ENCODE measurements at regions not wholly inside any gene's neighbourhood (a gene's known extent, or its start where the extent isn't known, plus 50 kb on each side); places are given as distances from the start of the nearest gene placed in this dataset.

DNA sequence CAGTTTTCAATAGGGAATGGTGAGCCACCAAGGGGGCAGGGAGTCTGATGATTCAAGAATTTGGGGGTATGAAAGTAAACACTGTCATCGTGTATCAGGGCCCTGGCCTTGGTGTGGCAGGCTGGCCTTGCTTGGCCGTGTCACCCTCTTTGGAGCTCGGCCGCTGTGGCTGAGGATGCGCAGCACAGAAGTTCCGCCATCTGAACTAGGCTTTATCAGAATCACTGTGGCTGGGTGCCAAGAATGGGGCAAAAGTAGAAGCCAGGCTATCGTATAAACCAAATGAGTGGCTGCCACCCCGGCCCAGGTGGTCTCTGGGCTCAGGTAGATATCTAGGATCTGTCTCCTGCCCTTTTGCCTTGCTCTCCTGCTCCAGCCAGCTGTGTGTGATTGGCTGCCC is 137.4 kb downstream of the PAPOLA start:
- TF ChIP-seq, protein P1, sequence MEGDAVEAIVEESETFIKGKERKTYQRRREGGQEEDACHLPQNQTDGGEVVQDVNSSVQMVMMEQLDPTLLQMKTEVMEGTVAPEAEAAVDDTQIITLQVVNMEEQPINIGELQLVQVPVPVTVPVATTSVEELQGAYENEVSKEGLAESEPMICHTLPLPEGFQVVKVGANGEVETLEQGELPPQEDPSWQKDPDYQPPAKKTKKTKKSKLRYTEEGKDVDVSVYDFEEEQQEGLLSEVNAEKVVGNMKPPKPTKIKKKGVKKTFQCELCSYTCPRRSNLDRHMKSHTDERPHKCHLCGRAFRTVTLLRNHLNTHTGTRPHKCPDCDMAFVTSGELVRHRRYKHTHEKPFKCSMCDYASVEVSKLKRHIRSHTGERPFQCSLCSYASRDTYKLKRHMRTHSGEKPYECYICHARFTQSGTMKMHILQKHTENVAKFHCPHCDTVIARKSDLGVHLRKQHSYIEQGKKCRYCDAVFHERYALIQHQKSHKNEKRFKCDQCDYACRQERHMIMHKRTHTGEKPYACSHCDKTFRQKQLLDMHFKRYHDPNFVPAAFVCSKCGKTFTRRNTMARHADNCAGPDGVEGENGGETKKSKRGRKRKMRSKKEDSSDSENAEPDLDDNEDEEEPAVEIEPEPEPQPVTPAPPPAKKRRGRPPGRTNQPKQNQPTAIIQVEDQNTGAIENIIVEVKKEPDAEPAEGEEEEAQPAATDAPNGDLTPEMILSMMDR (IDR thresholded peaks at IDR 0.05) = no peak
- no peak for TF ChIP-seq POLR2A (IDR thresholded peaks at IDR 0.05)

All from adrenal gland (tissue), 5 donors.